NCI-H510A treated with DMSO at 0.1 percent for 48 hours (cell line): ENCODE measurements at regions not wholly inside any gene's neighbourhood (a gene's known extent, or its start where the extent isn't known, plus 50 kb on each side); places are given as distances from the start of the nearest gene placed in this dataset.
"Not testable (repeated sequence)": the region's sequence is repeated elsewhere in the genome, so short reads cannot be mapped to it uniquely, and the experiment has no call there.

Experiments used
- DNase-seq: peaks from one replicate; lab custom pipeline; 2025; lab: John Stamatoyannopoulos, UW

DNA sequence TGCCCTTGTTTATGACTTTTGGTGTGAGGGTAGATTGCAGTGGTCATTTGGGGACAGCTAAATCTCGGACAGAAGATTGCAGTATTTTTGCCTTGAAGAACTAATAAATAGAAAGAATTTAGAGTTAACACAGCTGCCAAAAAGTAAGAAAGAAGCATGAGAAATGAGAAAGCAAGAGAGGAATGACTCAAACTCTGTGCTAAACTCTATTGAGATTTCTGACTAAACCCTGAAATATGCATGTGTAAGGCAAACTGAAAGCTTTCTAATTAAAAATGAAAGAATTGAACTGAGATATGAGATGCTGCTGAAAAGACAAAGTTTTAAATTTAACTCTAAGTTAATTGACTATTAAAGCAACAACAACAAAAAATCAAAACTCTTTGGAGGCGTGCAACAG is 791.3 kb downstream of the RAB28 start:
- DNase-seq = no peak

DNA sequence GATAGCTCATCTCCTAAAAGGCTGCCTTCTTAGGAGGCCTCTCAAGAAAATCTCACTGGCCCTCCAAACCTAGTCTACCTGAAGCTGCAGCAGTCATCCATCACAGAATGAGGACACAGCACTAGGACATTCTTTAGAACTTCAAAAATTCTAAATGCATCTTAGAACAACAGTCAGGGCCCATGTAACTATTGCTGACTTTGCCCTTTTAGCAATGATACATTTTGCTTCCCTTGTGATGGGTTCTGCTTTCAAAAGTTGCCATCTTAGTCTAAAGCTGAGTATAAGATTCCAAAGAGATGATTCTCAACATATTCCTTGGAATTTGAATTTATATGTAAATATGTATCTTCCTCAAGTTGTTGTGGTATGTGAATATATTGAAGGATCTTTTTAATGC is 793.0 kb downstream of the RAB28 start:
- no peak for DNase-seq

- no peak for DNase-seq
Observed at GRCh38 chr4:12689457-12689856, 794.7 kb downstream of the RAB28 start.

DNA sequence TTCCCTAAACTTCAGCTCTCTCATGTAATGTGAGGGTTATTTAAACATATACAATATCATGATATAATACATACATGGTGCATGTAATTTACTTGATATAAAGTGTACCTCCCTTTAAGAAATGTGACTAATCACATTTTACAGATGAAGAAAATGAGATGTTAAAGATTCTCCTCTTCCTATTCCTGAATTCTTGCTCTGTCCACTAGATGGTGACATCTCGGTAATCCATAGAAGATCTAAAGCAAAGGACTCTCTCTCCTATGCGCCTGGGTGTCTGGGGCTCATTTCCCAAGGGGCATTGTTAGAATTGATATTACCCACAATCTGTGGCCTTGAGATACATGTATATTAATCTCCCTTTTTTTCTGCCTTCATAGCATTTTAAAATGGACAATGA is 804.9 kb downstream of the RAB28 start:
- DNase-seq = no peak

GRCh38 chr4:12674184-12674583 is 810.0 kb downstream of the RAB28 start:
- no peak for DNase-seq

GRCh38 chr4:12672303-12672702 is 811.8 kb downstream of the RAB28 start:
- DNase-seq = no peak

DNA sequence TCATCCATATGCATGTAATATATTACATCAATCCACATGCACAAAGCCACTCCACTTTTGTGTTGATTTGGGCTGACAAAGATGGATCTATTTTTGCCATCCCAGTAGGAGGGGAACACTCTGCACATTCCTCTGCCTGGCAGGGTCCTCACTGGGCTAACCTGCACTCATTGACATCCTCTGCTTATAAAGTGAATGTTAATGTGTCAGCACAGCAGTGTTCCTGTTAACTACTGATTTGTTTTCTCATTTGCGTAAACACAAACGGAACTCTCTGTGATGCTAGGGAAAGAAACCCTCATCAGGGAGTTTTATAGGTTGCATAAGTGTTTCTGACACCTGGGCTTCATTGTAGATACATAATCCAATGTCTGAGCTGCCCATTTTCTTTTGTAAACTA is 826.0 kb downstream of the RAB28 start:
- no peak for DNase-seq

DNA sequence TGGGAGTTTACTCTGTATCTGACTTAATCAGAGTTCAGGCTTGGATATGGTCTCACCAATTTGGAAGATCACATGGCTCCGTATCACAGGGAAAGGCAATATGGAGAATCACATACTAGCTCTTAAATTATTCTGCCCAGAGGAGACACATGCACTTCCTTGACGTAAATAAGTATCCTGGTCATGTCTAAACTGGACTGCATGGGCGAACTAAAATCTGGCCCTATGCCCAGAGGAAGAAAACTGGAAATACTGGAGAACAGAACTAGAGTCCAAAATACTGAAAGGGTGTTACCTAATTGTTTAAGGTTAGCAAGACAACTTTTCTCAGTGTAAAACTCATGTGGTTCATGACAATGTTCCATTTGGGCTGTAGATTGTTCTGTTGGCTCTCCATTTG is 832.3 kb downstream of the RAB28 start:
- no peak for DNase-seq

- DNase-seq = no peak
Observed at GRCh38 chr4:12645732-12646131, 838.4 kb downstream of the RAB28 start.

GRCh38 chr4:12644261-12644660 is 839.9 kb downstream of the RAB28 start:
- no peak for DNase-seq

DNA sequence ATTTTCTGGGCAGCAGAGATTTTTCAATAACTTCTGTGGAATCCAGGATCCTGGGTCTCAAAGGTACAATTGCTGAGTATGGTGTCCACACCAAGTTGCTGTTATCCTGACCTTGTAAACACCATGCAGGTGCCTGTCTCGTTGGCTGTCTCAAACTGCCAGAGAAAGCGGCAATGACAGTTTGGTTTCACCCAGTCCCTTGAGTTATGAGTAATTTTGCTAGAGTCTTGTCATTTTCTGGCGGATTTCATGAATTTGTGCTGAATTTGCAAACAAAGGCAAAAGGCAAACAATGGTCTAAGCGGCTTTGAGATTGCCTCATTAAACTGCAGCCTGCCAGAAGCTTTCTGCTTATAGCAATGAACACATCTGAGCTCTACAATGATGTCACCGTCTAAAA is 847.9 kb downstream of the RAB28 start:
- no peak for DNase-seq

DNA sequence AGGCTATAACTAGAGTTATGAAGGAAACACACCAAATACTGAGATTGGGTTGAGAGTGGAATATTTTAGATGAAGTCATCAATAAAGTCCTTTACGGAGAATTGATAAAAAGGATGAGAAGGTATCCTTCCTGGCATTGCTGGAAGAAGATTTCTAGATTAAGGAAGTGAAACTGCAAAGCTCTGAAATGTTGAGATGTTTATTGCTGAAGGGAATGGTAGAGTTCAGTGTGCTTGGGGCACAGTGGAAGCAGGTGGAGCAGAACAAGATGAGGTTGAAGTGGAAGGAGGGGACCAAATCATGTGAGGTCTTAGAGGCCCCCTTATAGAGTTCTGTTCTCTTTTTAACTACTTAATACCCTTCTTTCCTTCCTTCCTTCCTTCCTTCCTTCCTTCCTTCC is 848.5 kb downstream of the RAB28 start:
- DNase-seq = no peak

DNA sequence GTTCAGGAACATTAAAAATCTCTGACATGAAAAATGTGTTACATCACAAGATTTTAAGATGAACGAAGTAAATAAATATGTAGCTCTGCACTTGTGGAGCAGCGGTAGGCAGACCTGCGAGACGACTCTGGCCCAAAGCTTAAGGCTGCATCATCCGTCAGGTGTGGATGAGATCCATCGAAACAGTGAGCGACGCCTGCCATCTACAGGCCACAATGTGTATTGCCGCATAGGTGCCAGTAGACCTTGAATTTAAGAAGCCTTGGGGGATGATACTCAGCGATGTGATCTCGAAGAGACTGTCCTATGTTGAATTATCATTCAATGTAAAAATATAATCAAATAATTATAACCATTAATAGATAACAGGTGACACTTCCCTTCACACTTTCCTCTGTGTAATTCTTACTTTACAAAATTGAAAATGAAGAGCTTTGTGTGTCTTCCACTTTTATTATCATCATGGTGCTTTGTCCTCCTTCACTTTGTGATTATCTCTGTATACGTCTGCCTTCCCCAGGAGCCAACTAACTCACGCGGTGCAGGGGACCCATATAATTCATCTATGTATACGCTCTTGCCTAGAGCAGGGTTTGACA is 851.0 kb downstream of the RAB28 start:
- DNase-seq = peak; percentile 72

GRCh38 chr4:12615822-12616221 is 868.3 kb downstream of the RAB28 start:
- no peak for DNase-seq

GRCh38 chr4:12612876-12613275 is 871.3 kb downstream of the RAB28 start:
- peak; percentile 39 for DNase-seq

DNA sequence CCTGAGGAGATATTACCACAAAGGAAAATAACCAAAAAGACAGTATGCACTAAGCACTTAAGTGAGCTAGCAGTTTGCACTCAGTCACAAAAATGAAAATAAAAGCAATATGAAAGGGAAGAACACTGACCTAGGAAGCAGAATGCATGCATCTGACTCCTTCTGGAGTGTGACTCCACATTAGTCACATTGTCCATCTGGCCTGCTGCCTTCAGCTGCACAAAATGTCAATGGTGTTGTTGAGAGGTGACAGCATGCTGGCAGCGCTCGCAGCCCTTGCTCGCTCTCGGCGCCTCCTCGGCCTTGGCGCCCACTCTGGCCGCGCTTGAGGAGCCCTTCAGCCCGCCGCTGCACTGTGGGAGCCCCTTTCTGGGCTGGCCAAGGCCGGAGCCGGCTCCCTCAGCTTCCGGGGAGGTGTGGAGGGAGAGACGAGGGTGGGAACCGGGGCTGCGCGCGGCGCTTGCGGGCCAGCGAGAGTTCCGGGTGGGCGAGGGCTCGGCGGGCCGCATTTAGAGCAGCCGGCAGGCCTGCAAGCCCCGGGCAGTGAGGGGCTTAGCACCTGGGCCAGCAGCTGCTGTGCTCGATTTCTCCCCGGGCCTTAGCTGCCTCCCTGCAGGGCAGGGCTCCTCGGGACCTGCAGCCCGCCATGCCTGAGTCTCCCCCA is 874.8 kb downstream of the RAB28 start:
- DNase-seq = not testable (repeated sequence)

DNA sequence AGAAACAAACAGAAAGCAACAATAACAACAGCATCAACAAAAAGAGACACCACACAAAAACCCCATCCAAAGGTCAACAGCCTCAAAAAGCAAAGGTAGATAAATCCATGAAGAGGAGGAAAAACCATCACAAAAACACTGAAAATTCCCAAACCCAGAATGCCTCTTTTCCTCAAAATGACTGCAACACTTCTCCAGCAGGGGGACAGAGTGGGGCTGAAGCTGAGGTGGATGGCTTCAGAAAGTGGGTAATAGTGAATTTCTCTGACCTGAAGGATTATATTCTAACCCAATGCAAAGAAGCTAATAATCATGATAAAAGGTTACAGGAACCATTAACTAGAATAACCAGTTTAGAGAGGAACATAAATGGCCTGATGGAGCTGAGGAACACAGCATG is 888.2 kb downstream of the RAB28 start:
- no peak for DNase-seq

DNA sequence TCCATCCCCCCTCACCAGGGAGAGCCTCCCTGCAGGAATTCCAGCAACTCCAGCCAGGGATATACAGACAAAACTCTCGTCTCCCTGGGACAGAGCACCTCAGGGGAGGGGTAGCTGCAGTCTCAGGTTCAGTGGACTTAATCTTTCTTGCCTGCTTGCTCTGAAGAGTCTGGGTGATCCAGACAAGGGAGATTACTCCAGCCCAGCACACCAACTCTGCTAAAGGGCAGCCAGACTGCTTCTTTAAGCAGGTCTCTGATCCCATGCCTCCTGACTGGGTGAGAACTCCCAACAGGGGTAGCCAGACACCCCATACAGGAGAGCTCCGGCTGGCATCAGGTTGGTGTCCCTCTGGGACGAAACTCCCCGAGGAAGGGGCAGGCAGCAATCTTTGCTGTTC is 888.7 kb downstream of the RAB28 start:
- DNase-seq = no peak

DNA sequence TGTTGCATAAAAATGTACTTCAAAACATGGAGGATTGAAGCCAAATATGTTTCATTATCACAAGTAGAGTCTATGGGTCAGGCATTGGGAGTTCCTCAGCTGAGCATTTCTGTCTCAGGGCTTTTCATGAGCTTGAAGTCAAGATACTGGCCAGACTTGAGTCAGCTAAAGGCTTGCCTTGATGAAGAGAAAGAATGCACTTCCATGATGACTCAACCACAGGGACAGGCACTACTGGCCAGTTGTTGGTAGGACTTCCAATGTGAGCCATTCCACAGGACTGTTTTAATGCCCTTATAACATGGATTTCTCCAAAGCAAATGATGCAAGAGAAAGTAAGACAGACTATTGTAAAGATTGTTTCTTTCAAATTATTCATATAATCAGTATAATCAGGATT is 895.6 kb downstream of the RAB28 start:
- DNase-seq = no peak

DNA sequence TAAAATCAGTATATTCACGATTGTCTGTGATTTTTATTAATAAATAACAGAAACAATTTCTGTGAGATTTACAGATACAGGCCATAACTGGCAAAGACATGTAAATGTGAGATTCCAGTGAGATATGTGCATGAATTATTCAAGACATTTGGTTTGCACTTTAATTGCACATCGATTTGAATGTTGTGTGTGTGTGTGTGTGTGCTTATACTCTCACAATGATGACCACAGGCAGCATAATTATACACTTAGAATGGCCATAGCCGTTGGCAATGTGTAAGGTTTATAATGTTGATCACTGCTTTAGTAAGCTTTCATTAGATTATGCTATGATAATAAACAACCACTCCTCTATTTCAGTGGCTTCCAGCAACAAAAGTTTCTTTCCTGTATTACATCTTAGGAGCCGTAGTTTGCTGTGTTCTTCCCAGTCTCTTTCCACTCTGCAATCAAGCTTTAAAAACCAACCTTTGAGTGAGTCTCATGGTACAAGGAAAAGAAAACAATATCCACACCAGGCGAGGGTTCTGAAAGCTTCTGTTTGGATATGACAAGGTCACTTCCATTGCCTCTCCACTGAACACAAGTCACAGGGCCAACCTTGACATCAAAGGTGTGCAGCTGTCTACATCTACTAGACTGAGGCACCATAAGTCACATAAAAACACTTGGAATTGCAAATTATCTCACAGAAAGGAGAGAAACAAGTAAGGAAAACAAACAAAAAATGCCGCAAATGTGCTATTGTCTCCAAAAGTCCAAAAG is 897.7 kb downstream of the RAB28 start:
- no peak for DNase-seq

- no peak for DNase-seq
Observed at GRCh38 chr4:12584116-12584875, 899.8 kb downstream of the RAB28 start.

- no peak for DNase-seq
Observed at GRCh38 chr4:12583275-12583674, 900.9 kb downstream of the RAB28 start.

DNA sequence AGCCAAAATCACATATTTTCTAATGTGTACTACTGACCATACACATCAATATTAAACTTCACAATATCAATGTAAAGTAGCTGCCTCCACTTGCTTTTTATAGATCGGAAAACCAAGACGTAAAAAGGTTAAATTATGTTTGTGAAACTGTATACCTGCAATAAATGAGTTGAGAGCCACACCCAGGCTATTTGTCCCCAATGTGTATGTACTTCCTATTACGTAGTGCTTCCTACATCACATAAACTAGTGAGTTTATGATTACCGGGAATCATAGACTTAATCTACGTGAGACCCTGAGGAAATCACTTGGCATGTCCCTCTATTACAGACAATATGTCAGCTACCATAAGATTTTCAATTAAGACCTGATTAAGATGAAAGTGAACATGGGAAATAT is 903.4 kb downstream of the RAB28 start:
- no peak for DNase-seq
